Right ventricle myocardium inferior (tissue), 1 donor: ENCODE measurements at regions not wholly inside any gene's neighbourhood (a gene's known extent, or its start where the extent isn't known, plus 50 kb on each side); places are given as distances from the start of the nearest gene placed in this dataset.

Experiments used
- ATAC-seq: fragments of 200-7000 bp; cut with Tn5 transposase; one replicate; pipeline ENCODE4 v1.9.1; 2020; ENCODE audit warnings: mild to moderate bottlenecking, moderate library complexity
- DNase-seq: peaks from one replicate; pipeline ENCODE4 v3.0.0; 2021; ENCODE audit errors: missing footprints
- intact Hi-C: fragments of 100-400 bp; cut with DNase I; formaldehyde crosslinking; loops from one replicate; pipeline ENCODE4 v1.11.0; 2022
- donor health status: DM: no; HTN: yes; CAD: no; lungs with severe emphysema.

DNA sequence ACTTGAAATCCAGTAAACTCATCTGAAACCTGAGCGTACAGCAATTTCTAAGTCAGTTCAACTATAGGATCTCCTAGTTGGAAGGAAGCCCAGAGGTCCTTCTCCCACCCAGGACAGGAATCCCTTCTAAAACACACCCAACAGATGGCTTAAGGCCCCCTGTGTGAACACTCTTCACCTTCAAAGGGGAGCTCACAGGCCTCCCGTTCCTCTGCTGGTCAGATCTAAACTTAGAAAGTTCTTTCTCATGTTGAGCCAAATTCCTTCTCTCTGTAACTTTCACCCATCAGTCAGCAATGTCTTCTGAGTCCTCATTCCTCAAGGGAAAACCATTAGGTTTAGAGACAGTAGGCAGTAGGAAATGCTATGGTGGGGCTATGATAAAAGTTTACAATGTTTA lies 355.2 kb downstream of the PCNX1 start:
- intact Hi-C loops, result no loop called here
- no peak for ATAC-seq
- no peak for DNase-seq

- intact Hi-C loops, result no loop called here
- ATAC-seq (no peak), DNase-seq (no peak)
Measured at GRCh38 chr14:71264260-71264659, 357.0 kb downstream of the PCNX1 start.

GRCh38 chr14:71267007-71267513 lies 359.8 kb downstream of the PCNX1 start:
- DNase-seq (no peak), ATAC-seq (no peak)
- intact Hi-C loops, result no loop called here

DNA sequence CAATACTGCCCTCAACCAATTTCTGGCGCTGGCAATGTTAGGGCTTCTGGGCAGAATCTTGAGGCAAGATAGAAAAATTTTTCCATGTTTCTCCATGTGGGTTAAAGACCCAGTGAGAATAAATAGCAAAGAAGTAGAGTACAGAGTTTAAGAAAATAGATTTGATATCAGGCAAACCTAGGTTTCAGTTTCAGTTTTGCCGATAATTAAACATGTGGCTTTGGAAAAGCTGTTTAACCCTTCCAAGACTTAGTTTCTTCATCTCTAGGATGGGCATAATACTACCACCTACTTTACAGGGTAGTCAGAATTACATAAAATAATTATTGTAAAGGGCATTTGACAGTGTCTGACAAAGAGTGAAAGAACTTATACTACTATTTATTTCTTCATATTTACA lies 360.4 kb downstream of the PCNX1 start:
- no peak for ATAC-seq
- intact Hi-C loops, result no loop called here
- no peak for DNase-seq

- DNase-seq, result no peak
- no peak for ATAC-seq
- intact Hi-C loops, result no loop called here
Measured at GRCh38 chr14:71270111-71270510, 362.9 kb downstream of the PCNX1 start.

DNA sequence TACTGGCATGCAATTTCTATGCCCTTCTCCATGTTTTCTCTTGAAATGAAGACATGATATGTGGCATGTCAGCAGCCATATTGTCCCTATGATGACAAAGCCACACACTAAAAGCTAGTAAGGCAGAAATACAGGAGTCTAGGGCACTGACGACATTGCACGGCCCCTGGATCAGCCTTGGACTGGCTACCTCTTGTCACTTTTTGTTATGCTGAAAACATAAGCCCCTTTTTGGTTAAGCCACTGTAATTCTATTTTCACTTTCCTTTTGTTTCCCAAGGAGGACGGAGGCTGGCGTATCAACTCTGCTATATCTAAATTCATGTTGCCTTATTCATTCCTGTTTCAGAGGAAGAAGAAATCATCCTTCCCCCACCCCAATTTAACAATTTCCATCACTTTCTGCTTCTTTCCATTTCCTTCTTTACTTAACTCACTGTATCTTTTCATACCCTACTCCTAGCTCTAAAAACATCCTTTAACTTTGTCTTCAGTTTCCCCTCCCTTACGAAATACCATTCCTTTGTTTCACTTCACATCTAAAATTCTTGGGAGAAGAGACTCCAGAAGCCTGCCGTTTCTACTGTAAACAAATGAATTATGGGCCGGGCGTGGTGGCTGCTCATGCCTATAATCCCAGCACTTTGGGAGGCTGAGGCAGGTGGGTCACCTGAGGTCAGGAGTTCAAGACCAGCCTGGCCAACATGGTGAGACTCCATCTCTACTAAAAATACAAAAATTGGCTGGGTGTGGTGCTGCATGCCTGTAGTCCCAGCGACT lies 364.1 kb downstream of the PCNX1 start:
- ATAC-seq, result no peak
- intact Hi-C loops, result no loop called here
- no peak for DNase-seq

DNA sequence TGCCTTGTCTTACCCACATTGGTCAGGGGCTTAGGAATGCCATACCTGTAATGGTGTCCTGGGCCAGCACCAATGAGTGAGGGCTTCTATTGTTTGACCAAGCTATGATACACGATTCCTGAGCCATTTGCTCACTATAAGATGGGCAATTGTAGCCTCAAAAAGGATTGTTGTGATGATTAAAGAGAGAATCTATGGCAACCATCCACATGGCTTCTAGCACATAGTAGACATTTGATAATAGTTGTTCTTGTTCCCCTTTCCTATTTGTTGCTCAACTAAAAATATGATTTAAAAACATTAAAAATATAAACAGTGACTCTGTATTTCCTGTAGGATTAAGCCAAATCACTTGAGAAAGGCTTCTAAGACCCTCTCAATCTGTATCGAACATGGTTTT lies 366.1 kb downstream of the PCNX1 start:
- ATAC-seq, result no peak
- intact Hi-C loops, result no loop called here
- DNase-seq, result no peak

- ATAC-seq (no peak), DNase-seq (no peak)
- intact Hi-C loops, result no loop called here
Measured at GRCh38 chr14:71284048-71284447, 376.8 kb downstream of the PCNX1 start.

DNA sequence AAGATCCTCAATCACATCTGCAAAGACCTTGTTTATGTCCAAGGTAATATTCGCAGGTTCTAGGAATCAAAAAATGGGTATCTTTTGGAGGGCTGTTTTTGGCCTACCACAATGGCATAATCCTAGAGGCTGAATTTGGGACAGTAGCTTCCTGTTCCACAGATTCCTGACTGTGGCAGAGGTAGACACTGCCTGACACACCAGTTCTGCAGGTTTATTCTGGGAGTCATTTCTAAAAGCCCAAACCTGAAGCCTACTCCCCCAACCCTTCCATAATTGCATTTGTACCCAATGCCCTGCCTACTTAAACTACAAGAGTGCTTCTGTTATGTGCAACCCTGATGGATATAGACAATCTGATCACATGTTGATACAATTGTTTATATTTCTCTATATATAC lies 378.9 kb downstream of the PCNX1 start:
- intact Hi-C loops, result no loop called here
- no peak for DNase-seq
- no peak for ATAC-seq

GRCh38 chr14:71287567-71287966 lies 380.3 kb downstream of the PCNX1 start:
- no peak for ATAC-seq
- no peak for DNase-seq
- intact Hi-C loops, result no loop called here

DNA sequence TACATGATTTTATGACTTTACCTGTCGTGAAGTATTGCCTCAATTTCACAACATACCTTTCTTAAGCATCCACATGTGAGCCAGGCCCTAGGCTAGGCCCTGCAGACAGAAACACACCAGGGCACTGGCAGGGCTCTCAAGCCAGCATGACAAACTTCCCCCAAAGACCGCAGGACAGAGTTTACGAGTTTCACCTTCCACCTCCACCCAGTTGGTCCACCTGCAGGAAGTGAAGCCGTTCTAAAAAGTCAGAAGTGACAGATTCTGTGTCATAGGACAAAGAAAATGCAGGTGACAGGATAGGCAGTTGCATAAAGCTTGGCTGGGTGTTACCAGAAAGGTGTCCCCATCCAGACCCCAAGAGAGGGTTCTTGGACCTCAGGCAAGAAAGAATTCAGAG lies 382.3 kb downstream of the PCNX1 start:
- intact Hi-C loops, result no loop called here
- DNase-seq (no peak), ATAC-seq (no peak)

DNA sequence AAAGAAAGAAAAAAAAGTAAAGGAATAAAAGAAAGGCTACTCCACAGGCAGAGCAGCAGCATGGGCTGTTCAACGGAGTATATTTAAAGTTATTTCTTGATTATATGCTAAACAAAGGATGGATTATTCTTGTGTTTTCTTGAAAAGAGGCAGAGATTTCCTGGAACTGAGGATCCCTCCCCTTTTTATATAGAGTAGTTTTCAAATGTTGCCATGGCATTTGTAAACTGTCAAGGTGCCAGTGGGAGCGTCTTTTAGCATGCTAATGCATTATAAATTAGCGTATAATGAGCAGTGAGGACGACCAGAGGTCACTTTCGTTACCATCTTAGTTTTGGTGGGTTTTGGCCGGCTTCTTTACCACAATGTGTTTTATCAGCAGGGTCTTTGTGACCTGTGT lies 383.0 kb downstream of the PCNX1 start:
- DNase-seq (no peak), ATAC-seq (no peak)
- intact Hi-C loops, result no loop called here

GRCh38 chr14:71290960-71291466 lies 383.8 kb downstream of the PCNX1 start:
- ATAC-seq (peak; percentile 44), DNase-seq (no peak)
- intact Hi-C loops, result no loop called here

DNA sequence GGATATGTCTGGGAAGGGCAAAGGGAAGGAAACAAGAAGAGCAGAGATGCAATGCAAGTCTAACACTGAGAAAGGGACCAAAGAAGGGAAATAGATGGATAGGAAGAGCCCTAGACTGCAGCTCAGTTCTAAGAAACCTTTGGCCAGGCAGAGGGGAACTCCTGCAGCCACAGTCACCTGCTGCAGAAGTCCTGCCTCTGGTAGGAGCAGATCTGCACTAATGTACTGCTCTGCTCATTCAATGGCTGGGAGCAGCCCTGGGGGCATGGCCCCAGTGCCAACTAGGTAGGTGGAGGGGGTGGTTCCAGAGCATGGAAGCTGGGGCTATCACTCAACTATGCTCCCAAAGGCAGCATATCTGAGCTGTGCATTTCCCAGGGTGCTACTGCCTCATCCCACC lies 388.9 kb downstream of the PCNX1 start:
- DNase-seq (no peak), ATAC-seq (no peak)
- intact Hi-C loops, result no loop called here

DNA sequence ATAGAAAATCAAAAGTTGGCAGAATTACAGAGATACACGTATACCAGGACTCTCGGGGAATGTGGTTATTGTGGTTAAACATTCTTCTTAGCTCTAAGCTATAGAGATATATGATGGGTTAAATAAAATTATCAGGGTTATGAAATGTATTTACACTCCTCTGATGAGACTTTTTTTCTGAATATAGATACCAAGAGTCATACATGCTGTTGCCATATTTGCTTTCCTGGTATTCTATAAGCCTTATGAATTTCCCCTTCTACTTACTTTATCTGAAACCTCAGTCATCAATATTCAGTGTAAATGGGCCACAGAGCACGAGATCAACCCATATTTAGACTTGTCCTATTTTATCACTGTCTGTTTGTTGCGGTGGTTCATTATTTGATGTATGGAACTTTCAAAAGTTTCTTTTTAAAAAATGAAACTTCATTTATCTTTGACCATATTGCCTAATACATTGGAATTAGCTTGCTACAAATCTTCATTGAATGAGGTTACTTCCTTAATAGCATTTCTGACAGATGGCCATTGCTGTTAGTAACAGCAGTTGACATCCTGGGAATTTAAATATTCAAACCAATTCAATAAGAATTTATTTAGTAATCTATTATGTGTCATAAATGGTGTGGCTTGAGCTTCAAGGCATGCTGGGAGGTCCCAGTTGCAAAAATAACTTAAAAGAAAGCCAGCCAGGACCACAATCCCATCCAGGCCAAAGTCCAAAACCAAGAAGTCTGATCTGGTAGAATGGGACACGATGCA lies 393.5 kb downstream of the PCNX1 start:
- ATAC-seq (no peak), DNase-seq (no peak)
- intact Hi-C loops, result no loop called here

GRCh38 chr14:71301611-71302010 lies 394.4 kb downstream of the PCNX1 start:
- ATAC-seq (no peak), DNase-seq (no peak)
- intact Hi-C loops, result no loop called here

DNA sequence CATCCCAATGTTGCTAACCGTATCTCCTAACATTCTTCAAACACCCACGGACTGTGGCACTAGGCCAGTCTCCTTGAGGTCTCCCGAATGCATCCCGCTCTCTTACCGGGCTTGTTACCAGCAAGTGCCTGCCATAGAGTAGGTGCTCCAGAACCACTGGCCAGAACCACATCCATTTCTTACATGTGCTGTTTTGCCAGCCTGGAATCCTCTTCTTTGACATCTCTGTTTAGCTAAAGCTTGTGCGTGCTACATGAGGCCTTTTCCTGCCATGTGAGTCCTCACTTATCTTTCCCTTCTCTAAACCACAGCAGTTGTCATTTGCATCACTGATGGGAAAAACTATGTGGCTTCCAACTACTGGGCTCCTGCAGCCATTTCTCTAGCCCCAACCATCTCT lies 397.4 kb downstream of the PCNX1 start:
- DNase-seq (no peak), ATAC-seq (no peak)
- intact Hi-C loops, result no loop called here

DNA sequence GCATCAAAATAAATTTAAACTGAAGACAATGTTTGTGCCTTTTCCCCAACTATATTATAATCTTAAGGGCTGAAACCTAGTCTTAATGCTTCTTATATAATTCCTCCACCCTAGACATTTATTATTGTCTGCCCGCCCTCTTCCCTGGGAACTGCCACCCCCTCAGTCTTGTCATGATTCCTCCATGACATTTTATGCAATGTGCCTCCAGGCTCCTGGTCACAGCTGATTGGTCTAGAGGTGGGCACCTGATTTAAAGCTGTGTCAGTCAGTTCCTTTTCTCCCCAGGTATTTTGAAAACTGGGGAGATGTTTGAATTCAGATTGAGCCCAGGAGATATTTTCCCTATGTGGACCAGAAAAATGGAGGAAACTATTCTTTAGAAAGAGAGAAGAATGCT lies 401.4 kb downstream of the PCNX1 start:
- intact Hi-C loops, result no loop called here
- DNase-seq, result no peak

DNA sequence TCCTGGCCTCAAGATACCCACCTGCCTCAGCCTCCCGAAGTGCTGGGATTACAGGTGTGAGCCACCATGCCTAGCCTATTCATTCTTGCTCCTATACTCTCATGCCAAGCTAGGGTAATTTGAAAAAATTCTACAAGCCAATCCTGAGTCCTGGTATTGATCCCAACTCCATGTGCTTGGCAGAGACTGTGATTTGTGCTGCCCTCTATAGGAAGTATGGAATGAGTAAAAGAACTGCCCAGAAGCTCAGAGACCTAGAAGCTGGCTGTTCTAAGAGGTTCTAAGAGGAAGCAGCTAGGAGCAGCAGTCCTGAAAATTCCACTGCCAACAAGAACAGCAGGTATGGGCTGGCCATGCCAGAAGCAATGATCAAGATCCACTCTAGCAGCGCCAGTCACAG lies 402.5 kb downstream of the PCNX1 start:
- ATAC-seq (no peak), DNase-seq (no peak)
- intact Hi-C loops, result no loop called here

More for the DNA sequence above, 401.4 kb downstream of the PCNX1 start:
- ATAC-seq, result no peak

- DNase-seq, result no peak
- intact Hi-C loops, result no loop called here
- ATAC-seq, result no peak
Measured at GRCh38 chr14:71311061-71311460, 403.8 kb downstream of the PCNX1 start.
